Cardiac fibroblast (primary cell): ENCODE measurements at regions not wholly inside any gene's neighbourhood (a gene's known extent, or its start where the extent isn't known, plus 50 kb on each side); places are given as distances from the start of the nearest gene placed in this dataset.
A peak's percentile ranks its signal among the peaks of the same experiment; 100 is the strongest.
"Not testable (repeated sequence)": the region's sequence is repeated elsewhere in the genome, so short reads cannot be mapped to it uniquely, and the experiment has no call there.

Source experiments
- DNase-seq, 2 donors: peaks; one replicate each; pipeline versions ENCODE4 v3.0.0 to v3.0.0-alpha.2; 2010; ENCODE audit warnings: low read depth in 2 of 2
- H3K4me3 ChIP-seq, 2 donors: replicated peaks in 1 of 2; 1 replicate in 1 of 2; 2 replicates in 1 of 2; pipeline ENCODE4 v1.5.1; 2011; ENCODE audit warnings: low read depth in 2 of 2, low read length in 2 of 2, mild to moderate bottlenecking in 2 of 2, moderate library complexity in 1 of 2
- CTCF ChIP-seq: IDR thresholded peaks from one replicate; pipeline ENCODE4 v1.5.1; 2011; ENCODE audit warnings: low read depth, mild to moderate bottlenecking, low read length, inconsistent platforms

GRCh38 chr1:224554056-224554455, 62.1 kb upstream of the CNIH3 start:
- TF ChIP-seq CTCF: no peak
- H3K4me3 ChIP-seq: no peak overlapping the region
- DNase-seq: no peak

DNA sequence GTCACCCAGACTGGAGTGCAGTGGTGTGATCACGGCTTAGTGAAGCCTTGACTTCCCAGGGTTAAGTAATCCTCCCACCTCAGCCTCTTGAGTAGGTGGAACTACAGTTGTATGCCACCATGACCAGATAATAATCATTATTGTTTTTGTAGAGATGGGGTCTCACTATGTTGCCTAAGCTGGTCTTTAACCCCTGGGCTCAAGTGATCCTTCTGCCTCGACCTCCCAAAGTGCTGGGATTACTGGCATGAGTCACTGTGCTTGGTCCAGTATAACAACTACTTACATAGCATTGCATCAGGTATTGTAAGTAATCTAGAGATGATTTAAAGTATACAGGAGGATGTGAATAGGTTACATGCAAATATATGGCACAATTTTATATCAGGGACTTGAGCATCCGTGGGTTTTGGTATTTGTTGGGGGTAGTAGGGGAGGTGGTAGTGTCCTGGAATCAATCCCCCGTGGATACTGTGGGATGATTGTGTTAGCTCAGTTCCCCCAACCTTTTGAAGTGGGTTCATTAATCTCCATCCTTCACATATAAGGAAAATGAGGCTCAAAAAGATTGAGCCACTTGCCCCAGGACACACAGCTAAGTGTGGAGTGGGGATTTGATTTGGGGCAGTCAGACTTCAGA, 61.4 kb upstream of the CNIH3 start:
- H3K4me3 ChIP-seq: no peak overlapping the region
- DNase-seq: no peak
- no peak for TF ChIP-seq CTCF

DNA sequence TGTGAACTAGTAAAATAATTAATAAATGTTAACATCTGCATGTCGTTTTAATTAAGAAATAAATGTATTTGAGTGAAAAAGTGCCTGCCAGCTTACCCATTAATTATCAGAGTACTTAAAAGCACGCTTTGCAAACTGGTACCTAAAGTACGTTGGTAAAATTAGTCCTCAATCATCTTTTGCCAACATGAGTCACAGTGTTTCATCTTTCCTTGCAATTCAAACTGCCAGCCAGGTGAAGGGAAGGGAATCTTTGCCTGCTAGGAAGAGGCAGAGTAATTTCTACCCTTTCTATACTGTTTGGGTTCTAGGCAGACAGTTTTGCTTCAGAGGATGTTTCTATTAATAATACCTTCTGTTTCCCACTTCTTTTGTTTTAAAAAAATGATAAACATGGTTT, 57.2 kb upstream of the CNIH3 start:
- no peak overlapping the region for H3K4me3 ChIP-seq
- no peak for TF ChIP-seq CTCF
- no peak for DNase-seq

GRCh38 chr1:224559981-224560728, 56.0 kb upstream of the CNIH3 start:
- TF ChIP-seq CTCF: no peak
- no peak overlapping the region for H3K4me3 ChIP-seq
- peak in 1 of 2 donors; percentile 54 for DNase-seq

- H3K4me3 ChIP-seq: not testable (repeated sequence)
- peak in 1 of 2 donors; percentile 52 for DNase-seq
Observed at GRCh38 chr1:224562881-224563280, 53.2 kb upstream of the CNIH3 start.

DNA sequence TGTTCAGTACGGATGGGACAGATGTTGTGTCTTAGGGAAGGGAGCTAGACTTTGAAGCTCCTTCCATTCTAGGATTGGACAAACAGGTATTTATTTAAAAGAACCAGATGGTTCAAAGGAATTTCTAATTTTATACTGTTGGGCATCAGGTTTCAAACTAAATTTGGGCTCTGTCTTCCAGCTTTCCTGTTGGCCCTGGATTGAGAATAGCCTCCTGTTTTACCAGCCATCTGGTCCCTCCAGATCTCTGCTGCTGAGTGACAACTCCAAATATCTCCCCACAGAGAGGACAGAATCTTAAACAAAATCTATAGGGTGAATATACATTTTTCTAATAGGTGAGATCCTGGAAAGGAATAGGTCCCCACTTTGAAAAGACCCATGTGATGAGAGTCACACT, 52.5 kb upstream of the CNIH3 start:
- no peak overlapping the region for H3K4me3 ChIP-seq
- no peak for TF ChIP-seq CTCF
- DNase-seq: no peak

DNA sequence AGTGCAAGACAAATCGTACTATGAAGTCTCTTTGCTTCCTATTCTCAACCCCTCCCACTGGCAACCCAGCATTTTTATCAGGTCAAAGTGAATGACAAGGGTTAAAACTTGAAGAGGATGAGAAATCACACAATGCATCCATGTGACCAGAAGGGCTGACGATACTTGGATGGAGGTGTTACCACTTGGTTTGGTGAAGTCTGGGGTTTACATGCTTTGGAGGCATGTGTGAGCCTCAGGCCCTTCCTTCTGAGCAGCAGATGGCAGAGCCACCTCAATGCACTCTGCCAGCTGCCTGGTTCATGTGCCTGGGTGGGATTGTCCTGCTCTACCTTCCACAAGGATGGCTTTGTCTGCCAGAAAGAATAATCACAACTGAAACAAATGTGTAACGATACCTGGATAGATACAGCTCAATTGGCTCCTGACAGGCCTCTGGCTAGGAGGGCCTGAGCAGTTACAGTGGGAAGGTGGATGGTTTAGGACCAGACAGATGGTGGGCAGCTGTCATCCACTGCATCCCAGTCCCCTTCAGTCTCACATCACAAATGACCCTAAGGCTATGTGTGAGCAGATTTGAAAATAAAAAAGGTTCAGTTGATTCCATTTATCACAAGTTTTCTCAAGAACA, 51.5 kb upstream of the CNIH3 start:
- no peak overlapping the region for H3K4me3 ChIP-seq
- TF ChIP-seq CTCF: no peak
- no peak for DNase-seq
